DND-41 (cell line): ENCODE measurements at regions not wholly inside any gene's neighbourhood (a gene's known extent, or its start where the extent isn't known, plus 50 kb on each side); places are given as distances from the start of the nearest gene placed in this dataset.

Source experiments
- ATAC-seq: fragments of 200-7000 bp; cut with Tn5 transposase; 3 replicates; pipeline ENCODE4 v1.9.1; 2021; ENCODE audit warnings: low read depth; ENCODE audit not compliant: insufficient read depth
- DNase-seq: peaks from one replicate; pipeline ENCODE4 v3.0.0-alpha.2; 2020
- H2AFZ ChIP-seq: 2 replicates; pipeline ENCODE4 v1.6.0; 2012; ENCODE audit warnings: low read depth, low read length
- H3K27ac ChIP-seq: 2 replicates; pipeline ENCODE4 v1.5.1; 2012; ENCODE audit warnings: low read length, inconsistent platforms
- H3K27me3 ChIP-seq: fragments of 200-600 bp; sonication (generic); 2 replicates; pipeline ENCODE4 v1.6.0; 2012; ENCODE audit warnings: low read length, mild to moderate bottlenecking, inconsistent platforms; ENCODE audit not compliant: insufficient read depth, poor library complexity
- H3K36me3 ChIP-seq: 2 replicates; pipeline ENCODE4 v1.5.1; 2012; ENCODE audit warnings: low read length, inconsistent platforms; ENCODE audit not compliant: insufficient read depth
- H3K4me1 ChIP-seq: 2 replicates; pipeline ENCODE4 v1.5.1; 2012; ENCODE audit warnings: mild to moderate bottlenecking, low read length; ENCODE audit not compliant: insufficient read depth
- H3K4me2 ChIP-seq: 2 replicates; pipeline ENCODE4 v1.6.0; 2012; ENCODE audit warnings: mild to moderate bottlenecking, moderate library complexity, low read length, inconsistent platforms; ENCODE audit not compliant: insufficient read depth
- H3K4me3 ChIP-seq, 2 experiments: fragments of 200-600 bp in 1 of 2; shearing (Covaris generic) in 1 of 2; 2 replicates each; pipeline ENCODE4 v1.5.1; 2012 to 2016; ENCODE audit warnings: inconsistent platforms in 2 of 2, low read length in 2 of 2, mild to moderate bottlenecking in 2 of 2, low read depth in 1 of 2, moderate library complexity in 1 of 2
- H3K79me2 ChIP-seq: 2 replicates; pipeline ENCODE4 v1.6.0; 2012; ENCODE audit warnings: low read length, inconsistent platforms; ENCODE audit not compliant: insufficient read depth
- H3K9ac ChIP-seq: 2 replicates; pipeline ENCODE4 v1.6.0; 2012; ENCODE audit warnings: low read depth, mild to moderate bottlenecking, inconsistent platforms, low read length, moderate library complexity
- H3K9me3 ChIP-seq: 2 replicates; pipeline ENCODE4 v1.5.1; 2012; ENCODE audit warnings: low read length, moderate library complexity, mild to moderate bottlenecking, inconsistent platforms; ENCODE audit not compliant: insufficient read depth, severe bottlenecking
- H4K20me1 ChIP-seq: 2 replicates; pipeline ENCODE4 v1.6.0; 2012; ENCODE audit warnings: low read length; ENCODE audit not compliant: insufficient read depth
- CTCF ChIP-seq: IDR thresholded peaks from 2 replicates; pipeline ENCODE4 v1.5.1; 2012; ENCODE audit warnings: borderline replicate concordance, low read length, moderate library complexity, mild to moderate bottlenecking; ENCODE audit not compliant: poor library complexity, severe bottlenecking; ENCODE audit errors: extremely low read depth
- EZH2 ChIP-seq: IDR thresholded peaks from 3 replicates; pipeline ENCODE4 v1.6.1; 2012; ENCODE audit warnings: borderline replicate concordance, low read depth, mild to moderate bottlenecking, moderate library complexity, low read length, inconsistent platforms; ENCODE audit not compliant: severe bottlenecking

DNA sequence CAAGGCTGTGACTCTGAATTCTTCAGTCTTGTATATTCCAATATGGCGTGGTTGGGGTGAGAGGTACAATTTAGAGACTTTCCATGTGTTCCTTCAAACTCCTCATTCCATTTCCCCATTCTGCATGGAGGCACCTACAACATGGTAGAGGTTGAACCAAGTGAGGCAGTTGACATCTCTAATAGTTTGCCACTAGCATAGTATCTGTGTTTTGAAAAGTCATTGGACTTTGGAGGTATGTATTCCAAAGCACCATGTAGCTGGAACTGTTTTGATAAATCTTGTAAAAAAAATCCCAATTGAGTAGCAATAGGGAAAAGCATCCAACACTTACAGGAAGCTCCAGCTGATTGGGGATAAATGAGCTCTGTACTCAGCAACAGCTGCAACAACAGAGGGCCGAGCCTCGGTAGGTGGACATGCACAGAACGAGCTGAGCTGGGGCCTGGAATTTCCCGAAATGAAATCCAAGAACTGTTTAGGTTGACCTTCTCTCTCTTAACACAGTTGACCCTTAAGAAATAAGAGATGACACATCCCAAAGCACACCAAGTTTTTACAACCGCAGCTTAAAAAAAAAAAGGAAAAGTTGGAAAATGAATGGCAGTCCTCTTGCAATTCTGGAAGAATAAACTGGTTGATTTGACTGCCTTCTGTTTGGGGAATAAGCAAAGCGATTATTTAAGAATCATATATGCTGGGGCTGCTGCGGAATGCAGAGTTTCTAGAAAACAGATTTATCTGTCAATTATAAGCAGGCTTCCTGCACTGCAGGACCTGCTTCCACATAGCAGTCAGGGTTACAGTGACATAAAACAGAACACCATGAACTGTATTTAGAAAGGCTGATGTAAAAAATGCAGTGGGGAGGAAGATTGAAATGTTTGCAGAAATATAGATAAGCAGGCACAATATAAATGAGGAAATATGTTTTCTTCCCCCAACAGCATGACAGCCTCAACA is 194.6 kb upstream of the KRR1 start:
- Histone ChIP-seq H3K4me2 (no peak overlapping the region), H3K9ac (no peak overlapping the region), H3K9me3 (no peaks in the 10 kb centered on the region), H3K27me3 (no peaks in the 10 kb centered on the region), H2AFZ (no peak overlapping the region), H3K79me2 (no peaks in the 10 kb centered on the region), H3K4me3 (no peak overlapping the region), H3K4me1 (peaks cover 31% of the 10 kb centered on the region), H4K20me1 (no peaks in the 10 kb centered on the region), H3K27ac (no peak overlapping the region), H3K36me3 (no peaks in the 10 kb centered on the region)
- DNase-seq (no peak), ATAC-seq (no peak)
- TF ChIP-seq EZH2 (no peak), CTCF (no peak)

DNA sequence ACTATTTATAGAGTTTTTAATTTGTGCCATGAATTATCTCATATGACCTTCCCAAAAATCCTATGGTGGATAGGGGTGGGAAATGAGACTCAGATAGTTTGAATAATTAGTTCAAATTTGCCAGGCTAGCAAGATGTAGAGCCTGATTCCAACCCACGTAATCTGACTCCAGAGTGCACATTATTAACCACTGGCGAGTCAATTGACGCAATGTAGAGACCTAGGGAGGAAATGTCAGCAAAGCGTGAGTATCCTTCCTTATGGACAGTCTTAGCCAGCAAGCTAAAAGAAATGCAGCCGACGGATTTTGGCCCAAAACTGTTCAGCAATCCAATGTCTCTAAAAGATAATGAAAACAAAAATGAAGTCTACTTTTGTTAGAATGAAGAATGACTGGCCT is 193.3 kb upstream of the KRR1 start:
- Histone ChIP-seq H3K4me1 (peaks cover 31% of the 10 kb centered on the region), H3K27me3 (no peaks in the 10 kb centered on the region), H2AFZ (no peak overlapping the region), H3K4me2 (no peak overlapping the region), H3K4me3 (no peak overlapping the region), H4K20me1 (no peaks in the 10 kb centered on the region), H3K9ac (no peak overlapping the region), H3K79me2 (no peaks in the 10 kb centered on the region), H3K36me3 (no peaks in the 10 kb centered on the region), H3K9me3 (no peaks in the 10 kb centered on the region), H3K27ac (no peak overlapping the region)
- TF ChIP-seq CTCF (no peak), EZH2 (no peak)
- DNase-seq (no peak), ATAC-seq (no peak)

DNA sequence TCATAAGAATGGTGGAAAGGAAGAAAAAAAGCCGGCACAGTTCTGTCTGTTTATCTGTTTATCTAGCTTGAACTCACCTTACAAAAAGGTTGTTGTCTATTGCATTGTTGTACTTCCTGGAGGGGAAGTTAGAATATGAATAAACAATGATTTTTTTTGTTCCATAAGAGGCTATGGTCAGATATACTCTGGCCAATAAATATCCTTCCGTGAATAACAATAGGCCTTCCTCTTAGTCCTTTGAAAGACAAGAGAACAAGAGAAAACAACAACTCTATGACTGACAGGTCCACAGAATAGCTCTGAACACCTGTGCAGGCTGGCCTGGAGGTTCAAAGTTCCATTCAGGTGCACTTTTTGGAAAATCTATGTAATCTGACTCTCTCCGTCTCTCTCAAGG is 192.8 kb upstream of the KRR1 start:
- no peak overlapping the region for H3K27ac ChIP-seq
- peaks cover 31% of the 10 kb centered on the region for H3K4me1 ChIP-seq
- no peak overlapping the region for H3K9ac ChIP-seq

More for the DNA sequence above, 192.8 kb upstream of the KRR1 start:
- H3K27me3 ChIP-seq = no peaks in the 10 kb centered on the region
- H3K36me3 ChIP-seq = no peaks in the 10 kb centered on the region
- H3K9me3 ChIP-seq = no peaks in the 10 kb centered on the region
- no peak overlapping the region for H3K4me2 ChIP-seq
- DNase-seq = no peak
- H3K4me3 ChIP-seq = no peak overlapping the region
- no peaks in the 10 kb centered on the region for H3K79me2 ChIP-seq
- no peaks in the 10 kb centered on the region for H4K20me1 ChIP-seq
- TF ChIP-seq CTCF (no peak), EZH2 (no peak)
- no peak for ATAC-seq
- no peak overlapping the region for H2AFZ ChIP-seq
